Coronary artery (tissue), 2 donors: ENCODE measurements at regions not wholly inside any gene's neighbourhood (a gene's known extent, or its start where the extent isn't known, plus 50 kb on each side); places are given as distances from the start of the nearest gene placed in this dataset.
A peak's percentile ranks its signal among the peaks of the same experiment; 100 is the strongest.

Experiments used
- DNase-seq: peaks from one replicate; pipeline ENCODE4 v3.0.0-alpha.2; 2017; ENCODE audit warnings: low spot score
- H3K27ac ChIP-seq, 2 donors: fragments of 200-600 bp; sonication (generic); one replicate each; pipeline ENCODE4 v1.5.1; 2016 to 2019
- H3K4me3 ChIP-seq: fragments of 200-600 bp; sonication (generic); 2 replicates; pipeline ENCODE4 v1.5.1; 2016; ENCODE audit warnings: mild to moderate bottlenecking, moderate library complexity
- TF ChIP-seq, protein P1 (sequence below): fragments of 200-600 bp; sonication (generic); IDR thresholded peaks from one replicate; pipeline ENCODE4 v1.5.1; 2019; ENCODE audit warnings: antibody characterized with exemption

DNA sequence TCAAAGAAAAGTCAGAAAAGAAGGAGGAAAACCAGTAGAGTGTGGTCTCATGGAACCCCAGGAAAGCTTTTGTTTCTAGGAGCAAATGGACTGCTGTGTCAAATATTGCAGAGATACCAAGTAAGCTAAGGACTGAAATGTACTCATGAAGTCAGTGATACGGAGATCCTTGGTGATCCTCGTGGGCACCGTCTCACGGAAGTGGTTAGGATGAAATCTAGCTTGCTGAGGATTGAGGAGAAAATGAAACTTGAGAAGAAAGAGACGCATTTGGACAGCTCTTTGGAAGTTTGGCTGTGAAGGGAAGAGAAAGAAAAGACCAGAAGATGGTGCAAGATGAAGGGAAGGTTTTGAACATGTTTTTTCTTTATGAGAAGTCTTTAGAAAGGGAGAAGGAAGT lies 104.0 kb upstream of the CCND2 start:
- no peak overlapping the region for H3K27ac ChIP-seq
- TF ChIP-seq, protein P1, sequence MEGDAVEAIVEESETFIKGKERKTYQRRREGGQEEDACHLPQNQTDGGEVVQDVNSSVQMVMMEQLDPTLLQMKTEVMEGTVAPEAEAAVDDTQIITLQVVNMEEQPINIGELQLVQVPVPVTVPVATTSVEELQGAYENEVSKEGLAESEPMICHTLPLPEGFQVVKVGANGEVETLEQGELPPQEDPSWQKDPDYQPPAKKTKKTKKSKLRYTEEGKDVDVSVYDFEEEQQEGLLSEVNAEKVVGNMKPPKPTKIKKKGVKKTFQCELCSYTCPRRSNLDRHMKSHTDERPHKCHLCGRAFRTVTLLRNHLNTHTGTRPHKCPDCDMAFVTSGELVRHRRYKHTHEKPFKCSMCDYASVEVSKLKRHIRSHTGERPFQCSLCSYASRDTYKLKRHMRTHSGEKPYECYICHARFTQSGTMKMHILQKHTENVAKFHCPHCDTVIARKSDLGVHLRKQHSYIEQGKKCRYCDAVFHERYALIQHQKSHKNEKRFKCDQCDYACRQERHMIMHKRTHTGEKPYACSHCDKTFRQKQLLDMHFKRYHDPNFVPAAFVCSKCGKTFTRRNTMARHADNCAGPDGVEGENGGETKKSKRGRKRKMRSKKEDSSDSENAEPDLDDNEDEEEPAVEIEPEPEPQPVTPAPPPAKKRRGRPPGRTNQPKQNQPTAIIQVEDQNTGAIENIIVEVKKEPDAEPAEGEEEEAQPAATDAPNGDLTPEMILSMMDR, result no peak
- H3K4me3 ChIP-seq, result no peak overlapping the region
- DNase-seq, result no peak

DNA sequence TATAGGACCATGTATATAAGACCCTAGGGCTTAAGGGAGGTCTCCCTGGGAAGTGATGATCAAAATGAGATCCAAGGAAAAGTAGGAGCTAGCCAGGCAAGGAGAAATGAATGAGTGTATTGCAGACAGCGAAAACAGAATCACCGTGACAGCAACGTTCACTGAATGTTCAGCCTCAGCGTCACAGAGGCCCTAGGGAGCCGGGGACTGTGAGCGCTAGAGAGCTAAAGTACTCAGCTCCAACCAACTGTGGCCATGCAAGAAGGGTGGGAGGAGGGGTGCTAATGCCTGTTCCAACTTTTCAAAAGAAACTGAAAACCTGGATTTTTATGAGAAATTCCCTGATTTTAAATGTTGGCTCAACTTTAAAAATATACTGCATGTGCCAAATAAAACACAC lies 105.5 kb upstream of the CCND2 start:
- TF ChIP-seq, protein P1, result no peak
- DNase-seq, result no peak
- Histone ChIP-seq H3K27ac (no peak overlapping the region), H3K4me3 (no peak overlapping the region)

DNA sequence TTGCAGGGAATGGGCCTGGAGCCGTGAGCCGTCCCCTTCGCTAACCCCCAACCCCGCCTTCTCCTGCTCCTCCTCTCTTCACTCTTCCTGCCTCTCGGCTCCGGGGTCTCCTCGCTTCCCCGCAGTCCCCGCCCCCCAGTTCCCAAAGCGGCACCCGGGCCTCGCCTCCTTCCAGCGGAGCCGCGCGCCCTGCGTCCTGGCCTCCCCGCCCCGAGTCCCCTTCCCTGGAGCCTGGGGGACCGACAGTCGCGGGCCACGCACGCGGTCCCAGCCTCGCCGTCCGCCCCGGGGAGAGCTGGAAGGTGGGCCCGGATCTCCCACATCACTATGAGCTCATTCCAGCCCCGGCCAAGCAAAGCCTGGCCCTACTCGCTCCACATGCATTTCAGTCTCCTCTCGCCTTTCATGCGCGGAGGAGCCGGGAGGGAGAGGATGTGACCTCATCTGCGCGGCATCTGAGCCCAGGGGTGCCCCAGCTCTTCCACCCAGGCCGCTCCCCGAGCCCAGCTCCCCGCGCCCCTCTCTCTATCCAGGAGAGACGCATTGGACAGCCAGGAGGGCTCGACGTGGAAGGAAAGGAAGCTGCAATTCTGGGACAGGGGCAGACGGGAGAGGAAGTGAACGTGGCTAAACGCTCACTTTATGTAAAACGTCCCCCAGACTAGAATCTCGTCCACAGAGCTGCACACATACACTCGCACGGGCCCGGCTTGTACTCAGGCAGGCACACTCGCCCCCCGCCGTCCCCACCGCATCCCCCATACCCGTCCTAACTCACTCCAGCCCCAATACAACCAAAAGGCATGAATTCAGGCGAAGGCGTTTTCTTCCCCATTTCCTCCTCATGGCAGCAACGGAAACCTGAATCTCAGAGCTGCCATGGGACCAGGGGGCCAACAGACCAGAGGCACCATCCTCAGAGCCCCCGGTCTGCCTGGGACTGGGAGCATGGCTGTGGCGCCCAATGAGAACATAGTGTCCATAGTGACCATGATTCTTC lies 108.7 kb upstream of the CCND2 start:
- no peak for DNase-seq
- TF ChIP-seq, protein P1, result no peak
- Histone ChIP-seq H3K27ac (peak overlapping the region in 1 of 2 donors; percentile 52), H3K4me3 (peak overlapping the region; percentile 70)

DNA sequence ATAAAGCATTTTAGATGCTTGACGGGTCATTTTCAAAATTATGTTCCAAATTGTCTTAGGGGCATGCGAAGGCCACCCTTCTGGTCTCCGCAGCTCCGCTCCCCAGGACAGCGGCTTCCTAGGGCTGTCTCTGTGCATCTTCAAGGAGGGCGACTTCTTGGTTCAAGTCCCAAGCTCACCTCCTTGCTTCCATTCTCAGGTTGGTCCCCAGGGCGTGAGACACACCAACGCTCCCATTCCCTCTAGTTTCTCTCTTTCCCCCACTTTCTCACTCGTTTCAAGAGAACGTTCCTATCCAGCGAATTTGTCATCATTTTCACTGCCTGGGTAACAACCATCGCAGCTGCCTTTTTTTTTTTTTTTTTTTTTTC lies 109.4 kb upstream of the CCND2 start:
- Histone ChIP-seq H3K27ac (no peak overlapping the region), H3K4me3 (peak overlapping the region; percentile 70)
- DNase-seq, result no peak
- TF ChIP-seq, protein P1, result no peak

DNA sequence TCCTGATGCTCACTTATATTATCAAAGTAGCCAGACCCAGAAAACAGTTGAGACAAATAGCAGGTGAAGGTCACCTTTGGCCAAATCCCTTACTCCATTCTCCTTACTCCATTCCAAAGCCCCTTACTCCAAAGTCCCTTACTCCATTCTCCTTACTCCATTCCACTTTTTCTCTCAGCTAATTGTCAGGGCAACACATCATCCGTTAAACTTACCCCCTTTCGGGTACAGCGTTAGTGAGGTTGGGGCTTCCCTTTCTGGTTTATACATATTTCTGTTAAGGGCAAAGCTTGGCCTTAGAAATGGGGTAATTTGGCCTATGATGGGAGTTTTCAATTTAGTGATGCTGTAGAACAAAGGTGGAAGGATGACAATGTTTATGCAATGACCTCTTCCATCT lies 111.8 kb upstream of the CCND2 start:
- TF ChIP-seq, protein P1, result no peak
- no peak for DNase-seq
- Histone ChIP-seq H3K27ac (no peak overlapping the region), H3K4me3 (no peak overlapping the region)

DNA sequence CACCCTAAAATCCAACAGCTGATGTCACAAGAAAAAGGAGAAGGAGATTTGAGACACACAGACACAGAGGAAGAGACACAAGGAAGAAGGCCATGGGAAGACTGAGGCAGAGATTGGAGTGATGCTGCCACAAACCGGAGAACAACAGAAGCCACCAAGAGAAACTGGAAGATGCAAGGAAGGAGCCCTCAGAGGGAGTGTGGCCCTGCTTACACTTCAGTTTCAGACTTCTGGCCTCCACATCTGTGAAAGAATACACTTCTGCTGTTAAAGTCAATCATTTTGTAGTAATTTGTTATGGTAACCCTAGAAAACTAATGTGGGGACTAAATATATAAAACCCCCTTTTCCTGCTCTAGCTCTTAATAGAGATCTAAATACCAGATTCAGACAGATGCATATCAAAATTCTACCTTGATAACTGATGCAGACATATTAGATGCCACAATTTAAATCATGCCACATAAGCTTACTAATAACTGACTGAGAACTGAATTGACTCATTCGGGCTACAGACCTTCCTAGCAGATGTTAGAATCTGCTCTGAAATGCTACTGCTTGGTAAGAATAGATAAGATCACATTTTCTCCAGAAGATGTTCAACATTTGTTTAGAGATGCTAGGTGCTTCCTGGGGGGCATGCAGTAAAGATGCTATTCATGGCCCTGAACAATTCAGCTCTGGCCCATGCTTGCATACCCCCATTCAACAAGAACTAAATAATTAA lies 113.1 kb upstream of the CCND2 start:
- TF ChIP-seq, protein P1, result no peak
- DNase-seq, result no peak
- H3K4me3 ChIP-seq, result no peak overlapping the region
- no peak overlapping the region for H3K27ac ChIP-seq
